Stimulated activated CD4-positive, alpha-beta T cell treated with anti-CD3 and anti-CD28 coated beads, Interleukin-2, amount 100 ng/mL, for 24 hours (primary cell): ENCODE measurements at regions not wholly inside any gene's neighbourhood (a gene's known extent, or its start where the extent isn't known, plus 50 kb on each side); places are given as distances from the start of the nearest gene placed in this dataset.
"Not testable (repeated sequence)": the region's sequence is repeated elsewhere in the genome, so short reads cannot be mapped to it uniquely, and the experiment has no call there.

Experiments
- DNase-seq, 2 donors: peaks; one replicate each; pipeline ENCODE4 v3.0.0-alpha.2; 2020

- no peak for DNase-seq
These were observed 110.1 kb downstream of the NRN1 start for GRCh38 chr6:5896476-5897200.

- no peak for DNase-seq
These were observed 112.4 kb downstream of the NRN1 start for GRCh38 chr6:5894357-5894756.

GRCh38 chr6:5893295-5893694 lies 113.4 kb downstream of the NRN1 start:
- DNase-seq, result no peak

- DNase-seq, result no peak
These were observed 114.1 kb downstream of the NRN1 start for GRCh38 chr6:5892669-5893068.

- no peak for DNase-seq
These were observed 127.9 kb downstream of the NRN1 start for GRCh38 chr6:5878792-5879191.

- no peak for DNase-seq
These were observed 130.6 kb downstream of the NRN1 start for GRCh38 chr6:5876076-5876475.

- DNase-seq, result not testable (repeated sequence)
These were observed 132.7 kb downstream of the NRN1 start for GRCh38 chr6:5873976-5874375.

- DNase-seq, result no peak
These were observed 135.4 kb downstream of the NRN1 start for GRCh38 chr6:5871296-5871695.

GRCh38 chr6:5869676-5870075 lies 137.0 kb downstream of the NRN1 start:
- DNase-seq, result no peak

GRCh38 chr6:5869261-5869660 lies 137.5 kb downstream of the NRN1 start:
- DNase-seq, result no peak

GRCh38 chr6:5866547-5867051 lies 140.1 kb downstream of the NRN1 start:
- no peak for DNase-seq

GRCh38 chr6:5865506-5866031 lies 141.2 kb downstream of the NRN1 start:
- DNase-seq, result no peak

GRCh38 chr6:5860849-5861248 lies 145.9 kb downstream of the NRN1 start:
- no peak for DNase-seq

GRCh38 chr6:5855787-5856470 lies 150.8 kb downstream of the NRN1 start:
- no peak for DNase-seq

GRCh38 chr6:5854899-5855298 lies 151.8 kb downstream of the NRN1 start:
- no peak for DNase-seq

- DNase-seq, result peak; percentile 75
These were observed 155.4 kb downstream of the NRN1 start for GRCh38 chr6:5851261-5851757.

GRCh38 chr6:5850848-5851255 lies 155.9 kb downstream of the NRN1 start:
- no peak for DNase-seq

GRCh38 chr6:5846889-5847288 lies 159.8 kb downstream of the NRN1 start:
- no peak for DNase-seq

- DNase-seq, result no peak
These were observed 160.4 kb downstream of the NRN1 start for GRCh38 chr6:5846335-5846734.

GRCh38 chr6:5843078-5843477 lies 163.6 kb downstream of the NRN1 start:
- no peak for DNase-seq

- no peak for DNase-seq
These were observed 165.9 kb downstream of the NRN1 start for GRCh38 chr6:5840734-5841390.

- no peak for DNase-seq
These were observed 167.9 kb downstream of the NRN1 start for GRCh38 chr6:5838656-5839396.

- no peak for DNase-seq
These were observed 169.4 kb downstream of the NRN1 start for GRCh38 chr6:5837323-5837722.
